Tibial artery (tissue), 4 donors: ENCODE measurements at regions not wholly inside any gene's neighbourhood (a gene's known extent, or its start where the extent isn't known, plus 50 kb on each side); places are given as distances from the start of the nearest gene placed in this dataset.

Source experiments
- DNase-seq, 2 donors: peaks; one replicate each; pipeline ENCODE4 v3.0.0-alpha.2; 2019
- H3K27ac ChIP-seq, 2 donors: fragments of 200-600 bp; sonication (generic) in 1 of 2; 1 replicate in 1 of 2; 2 replicates in 1 of 2; pipeline ENCODE4 v1.5.1; 2018 to 2019; ENCODE audit warnings: mild to moderate bottlenecking in 1 of 2
- H3K27me3 ChIP-seq, 2 donors: fragments of 200-600 bp; sonication (generic) in 1 of 2; one replicate each; pipeline versions ENCODE4 v1.5.1 to v1.6.0; 2016 to 2019
- H3K36me3 ChIP-seq, 3 donors: fragments of 200-600 bp; sonication (generic) in 2 of 3; one replicate each; pipeline ENCODE4 v1.5.1; 2016 to 2019; ENCODE audit warnings: mild to moderate bottlenecking in 2 of 3
- H3K4me1 ChIP-seq, 4 donors: fragments of 200-600 bp; sonication (generic) in 2 of 4; 1 replicate in 3 of 4; 2 replicates in 1 of 4; pipeline ENCODE4 v1.5.1; 2016 to 2019
- H3K4me3 ChIP-seq, 2 donors: fragments of 200-600 bp; sonication (generic) in 1 of 2; 1 replicate in 1 of 2; 2 replicates in 1 of 2; pipeline ENCODE4 v1.5.1; 2018 to 2019; ENCODE audit warnings: mild to moderate bottlenecking in 2 of 2
- H3K9me3 ChIP-seq, 3 donors: fragments of 200-600 bp; sonication (generic) in 1 of 3; one replicate each; pipeline ENCODE4 v1.5.1; 2016 to 2019
- intact Hi-C: fragments of 100-400 bp; cut with DNase I; formaldehyde crosslinking; loops from one replicate; pipeline ENCODE4 v1.15.0; 2023; ENCODE audit warnings: low total_unique reads
- TF ChIP-seq, protein P1 (sequence below), 2 experiments: fragments of 200-600 bp in 1 of 2; fragments of 450-650 bp in 1 of 2; IDR thresholded peaks; one replicate each; pipeline ENCODE4 v1.5.1; 2017 to 2019; ENCODE audit warnings: antibody characterized with exemption in 2 of 2, mild to moderate bottlenecking in 1 of 2, moderate library complexity in 1 of 2

DNA sequence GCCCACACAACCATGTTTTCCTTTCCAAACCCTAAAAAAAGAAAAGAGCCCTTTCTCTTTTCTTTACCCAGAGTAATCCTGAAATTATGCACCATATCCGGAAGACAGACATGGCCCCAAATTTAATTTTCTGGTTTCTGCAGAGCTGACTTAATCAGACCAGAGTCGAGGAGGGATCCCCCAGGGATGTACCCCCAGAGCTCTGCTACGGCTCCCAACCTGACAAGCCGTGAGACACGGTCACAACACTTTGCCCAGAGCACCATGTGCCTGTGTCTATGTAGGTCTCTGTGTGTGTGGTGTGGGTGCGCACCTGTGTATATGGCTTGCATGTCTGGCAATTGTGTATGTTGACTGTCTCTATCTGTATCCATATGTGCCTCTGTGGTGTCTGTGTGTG is 77.6 kb upstream of the CLMN start:
- H3K4me1 ChIP-seq: no peaks in the 10 kb centered on the region
- no peaks in the 10 kb centered on the region for H3K9me3 ChIP-seq
- H3K27me3 ChIP-seq: no peaks in the 10 kb centered on the region
- no peak overlapping the region for H3K27ac ChIP-seq
- intact Hi-C loops: no loop called here
- no peaks in the 10 kb centered on the region for H3K36me3 ChIP-seq
- H3K4me3 ChIP-seq: no peak overlapping the region
- DNase-seq: no peak
- TF ChIP-seq, protein P1, sequence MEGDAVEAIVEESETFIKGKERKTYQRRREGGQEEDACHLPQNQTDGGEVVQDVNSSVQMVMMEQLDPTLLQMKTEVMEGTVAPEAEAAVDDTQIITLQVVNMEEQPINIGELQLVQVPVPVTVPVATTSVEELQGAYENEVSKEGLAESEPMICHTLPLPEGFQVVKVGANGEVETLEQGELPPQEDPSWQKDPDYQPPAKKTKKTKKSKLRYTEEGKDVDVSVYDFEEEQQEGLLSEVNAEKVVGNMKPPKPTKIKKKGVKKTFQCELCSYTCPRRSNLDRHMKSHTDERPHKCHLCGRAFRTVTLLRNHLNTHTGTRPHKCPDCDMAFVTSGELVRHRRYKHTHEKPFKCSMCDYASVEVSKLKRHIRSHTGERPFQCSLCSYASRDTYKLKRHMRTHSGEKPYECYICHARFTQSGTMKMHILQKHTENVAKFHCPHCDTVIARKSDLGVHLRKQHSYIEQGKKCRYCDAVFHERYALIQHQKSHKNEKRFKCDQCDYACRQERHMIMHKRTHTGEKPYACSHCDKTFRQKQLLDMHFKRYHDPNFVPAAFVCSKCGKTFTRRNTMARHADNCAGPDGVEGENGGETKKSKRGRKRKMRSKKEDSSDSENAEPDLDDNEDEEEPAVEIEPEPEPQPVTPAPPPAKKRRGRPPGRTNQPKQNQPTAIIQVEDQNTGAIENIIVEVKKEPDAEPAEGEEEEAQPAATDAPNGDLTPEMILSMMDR (IDR thresholded peaks at IDR 0.05): no peak

DNA sequence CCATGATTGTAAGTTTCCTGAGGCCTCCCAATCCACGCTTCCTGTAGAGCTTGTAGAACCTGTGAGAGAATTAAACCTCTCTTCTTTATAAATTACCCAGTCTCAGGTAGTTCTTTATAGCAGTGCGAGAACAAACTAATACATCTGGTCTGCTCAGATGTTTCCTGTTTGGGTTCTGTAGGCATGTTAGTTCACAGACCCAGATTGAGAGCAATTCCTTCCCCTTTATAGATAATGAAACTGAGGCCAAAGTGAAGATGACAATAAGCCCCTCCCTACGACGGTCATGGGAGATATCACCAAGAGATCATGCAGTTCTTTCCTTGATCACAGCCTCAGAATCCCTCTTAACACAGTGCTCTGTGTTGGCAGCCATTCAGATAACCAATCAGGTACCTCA is 76.5 kb upstream of the CLMN start:
- H3K27ac ChIP-seq: no peak overlapping the region
- no peaks in the 10 kb centered on the region for H3K9me3 ChIP-seq
- intact Hi-C loops: no loop called here
- H3K36me3 ChIP-seq: no peaks in the 10 kb centered on the region
- no peaks in the 10 kb centered on the region for H3K27me3 ChIP-seq
- TF ChIP-seq, protein P1 (IDR thresholded peaks at IDR 0.05): no peak
- DNase-seq: no peak
- no peaks in the 10 kb centered on the region for H3K4me1 ChIP-seq
- no peak overlapping the region for H3K4me3 ChIP-seq

DNA sequence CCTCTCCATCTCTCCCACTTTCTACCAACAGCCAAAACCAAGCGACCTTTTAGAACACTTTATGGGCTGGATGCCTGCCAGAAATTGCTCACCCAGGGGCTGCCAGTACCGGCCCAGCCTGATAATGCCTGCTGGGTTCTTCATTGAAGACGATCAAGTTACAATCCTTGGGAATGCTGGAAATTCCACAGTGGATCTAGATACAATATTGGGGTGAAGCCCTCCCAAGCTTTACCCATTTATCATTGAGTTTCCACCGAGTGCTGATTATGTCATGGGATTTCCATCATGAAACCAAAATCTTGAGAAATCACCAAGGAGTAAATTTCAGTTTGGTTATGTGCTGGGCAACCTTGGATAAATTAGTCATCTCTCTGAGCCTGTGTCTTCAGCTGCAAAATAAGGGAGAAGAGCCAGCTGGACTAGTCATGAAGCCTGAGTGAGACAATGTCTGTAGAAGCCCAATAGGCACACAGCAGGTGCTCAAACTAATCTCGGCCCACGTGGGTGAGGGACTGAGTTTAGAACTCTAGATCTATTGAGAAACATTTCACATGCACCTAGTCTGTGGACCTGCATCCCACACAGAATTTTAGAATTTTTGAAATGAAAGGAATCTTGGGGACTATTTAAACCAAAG is 75.5 kb upstream of the CLMN start:
- H3K36me3 ChIP-seq: no peaks in the 10 kb centered on the region
- no peak overlapping the region for H3K27ac ChIP-seq
- no peak overlapping the region for H3K4me3 ChIP-seq
- no peak for DNase-seq
- TF ChIP-seq, protein P1 (IDR thresholded peaks at IDR 0.05): no peak
- intact Hi-C loops: no loop called here
- peaks cover 0 to 4% (median 1%) of the 10 kb centered on the region in 4 donors for H3K4me1 ChIP-seq
- no peaks in the 10 kb centered on the region for H3K27me3 ChIP-seq
- H3K9me3 ChIP-seq: no peaks in the 10 kb centered on the region

DNA sequence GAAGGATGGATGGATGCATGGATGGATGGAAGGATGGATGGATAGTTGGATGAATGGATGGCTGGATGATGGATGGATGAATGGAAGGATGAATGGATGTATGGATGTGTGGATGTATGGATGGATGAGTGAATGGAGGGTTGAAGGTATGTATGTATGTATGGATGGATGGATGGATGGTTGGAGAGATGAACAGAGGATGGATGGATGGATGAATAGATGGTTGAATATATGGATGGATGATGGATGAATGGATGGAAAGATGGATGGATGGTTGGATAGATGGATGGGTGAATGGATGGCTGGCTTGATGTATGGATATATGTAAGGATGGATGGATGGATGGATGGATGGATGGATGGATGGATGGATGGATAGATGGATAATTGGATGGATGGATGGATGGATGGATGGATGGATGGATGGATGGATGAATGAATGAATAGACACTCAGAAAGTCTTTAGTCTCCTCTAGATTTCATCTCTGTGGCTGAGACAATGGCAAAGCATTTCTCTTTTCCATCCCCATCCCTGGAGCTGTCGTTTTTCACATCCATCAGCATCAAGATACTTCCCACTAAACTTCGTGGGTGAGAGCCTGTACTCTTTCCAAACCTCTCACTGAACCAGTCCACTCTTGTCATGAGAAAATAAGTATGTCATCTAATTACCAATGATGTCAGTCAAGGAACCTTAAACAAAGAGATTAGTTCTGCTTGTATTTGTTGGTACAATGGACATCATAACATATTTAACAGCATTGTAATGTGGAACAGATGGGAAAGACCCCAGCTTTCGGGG is 74.8 kb upstream of the CLMN start:
- intact Hi-C loops: no loop called here
- H3K9me3 ChIP-seq: no peaks in the 10 kb centered on the region
- no peaks in the 10 kb centered on the region for H3K36me3 ChIP-seq
- H3K4me1 ChIP-seq: peaks cover 0 to 11% (median 7%) of the 10 kb centered on the region in 4 donors
- no peaks in the 10 kb centered on the region for H3K27me3 ChIP-seq
- TF ChIP-seq, protein P1 (IDR thresholded peaks at IDR 0.05): no peak
- H3K27ac ChIP-seq: no peak overlapping the region
- H3K4me3 ChIP-seq: no peak overlapping the region
- no peak for DNase-seq

DNA sequence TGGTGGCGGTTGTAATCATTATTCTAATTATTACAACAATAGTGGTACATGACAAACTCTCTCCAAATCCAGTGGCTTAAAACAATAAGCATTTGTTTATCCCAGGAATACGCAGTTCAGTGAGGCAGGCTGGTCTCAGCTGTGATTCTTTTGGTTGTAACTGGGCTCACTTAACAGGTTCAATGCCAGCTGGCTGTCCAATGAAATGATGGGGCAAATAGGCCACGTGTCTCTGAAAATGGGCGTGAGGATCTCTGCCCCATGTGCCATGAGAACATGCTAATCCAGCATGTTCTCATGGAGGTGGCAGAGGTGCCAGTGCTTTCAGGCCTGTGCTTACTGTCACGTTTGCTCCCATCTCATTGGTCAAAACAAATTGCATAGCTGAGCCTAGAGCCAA is 73.1 kb upstream of the CLMN start:
- H3K36me3 ChIP-seq: no peaks in the 10 kb centered on the region
- intact Hi-C loops: no loop called here
- H3K27ac ChIP-seq: no peak overlapping the region
- peaks cover 0 to 24% (median 12%) of the 10 kb centered on the region in 4 donors for H3K4me1 ChIP-seq
- TF ChIP-seq, protein P1 (IDR thresholded peaks at IDR 0.05): no peak
- H3K9me3 ChIP-seq: no peaks in the 10 kb centered on the region
- no peak overlapping the region for H3K4me3 ChIP-seq
- no peaks in the 10 kb centered on the region for H3K27me3 ChIP-seq
- no peak for DNase-seq
